ENCODE measurements at regions not wholly inside any gene's neighbourhood (a gene's known extent, or its start where the extent isn't known, plus 50 kb on each side); places are given as distances from the start of the nearest gene placed in this dataset.

DNA sequence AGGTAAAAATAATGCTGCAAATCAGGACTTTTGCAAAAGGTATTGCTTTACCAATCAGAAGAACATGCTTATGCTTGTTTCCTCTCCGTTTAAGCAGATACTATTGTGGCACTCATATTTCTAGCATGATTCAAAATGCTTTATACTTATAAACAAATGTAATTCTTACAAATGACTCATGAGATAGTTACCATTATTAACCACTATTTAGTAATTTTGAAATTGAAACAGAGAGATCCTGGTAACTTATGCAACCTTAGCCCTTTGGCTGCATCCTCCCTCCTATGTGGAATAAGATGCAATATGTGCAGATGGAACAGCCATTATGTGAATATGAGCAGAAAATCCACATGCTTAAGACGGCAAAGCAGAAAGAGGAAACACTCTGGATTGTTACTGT lies 164.7 kb downstream of the PCDH18 start (continued):
- no peak for TF ChIP-seq NKRF (conservative IDR thresholded peaks at IDR 0.05)

- in situ Hi-C loops (cut with MboI): no loop called here
- BruUV-seq (replicated peaks): no TSS peak
- Histone ChIP-seq H3K27me3 (replicated peaks in 1 of 2; ENCODE audit: control insufficient read depth in 2 of 2, insufficient read depth in 2 of 2, low read length in 1 of 2) (no peaks in the 10 kb centered on the region), H4K20me1 (ENCODE audit: control insufficient read depth, insufficient read depth) (no peaks in the 10 kb centered on the region), H3K9me3 (replicated peaks; ENCODE audit: control insufficient read depth, insufficient read depth, low read length) (no peaks in the 10 kb centered on the region), H2AFZ (ENCODE audit: control insufficient read depth, low read depth, low read length) (no peak overlapping the region), H3K27ac (ENCODE audit: control insufficient read depth, insufficient read depth) (no peak overlapping the region), H3K9ac (ENCODE audit: control insufficient read depth, insufficient read depth, low read length) (no peak overlapping the region), H3K36me3 (ENCODE audit: control insufficient read depth in 2 of 2, insufficient read depth in 2 of 2, low read length in 1 of 2) (no peaks in the 10 kb centered on the region), H3K4me3 (no peak overlapping the region), H3K4me1 (ENCODE audit: control insufficient read depth, insufficient read depth, low read length) (no peaks in the 10 kb centered on the region), H3K79me2 (ENCODE audit: control insufficient read depth, insufficient read depth, low read length) (no peaks in the 10 kb centered on the region), H3K4me2 (ENCODE audit: control insufficient read depth, insufficient read depth) (no peak overlapping the region)
- CTCF ChIA-PET: no interaction called here
- intact Hi-C loops (cut with micrococcal nuclease; ENCODE audit: unreplicated experiment): no loop called here
- SMC1A ChIA-PET (ENCODE audit: uncharacterized antibody, unreplicated experiment): interaction anchor here (0.6 kb wide), 1 partner anchor 288 kb away, joined by 3 read pairs; no protein-coding TSS in a partner anchor
- RAD21 ChIA-PET (ENCODE audit: unreplicated experiment): no interaction called here
- WGBS (ENCODE audit: insufficient coverage, insufficient replicate concordance, low lambda C conversion rate, missing lambda C conversion rate): 5% methylated on average over 4 of the region's 4 CpGs
- no peak for FAIRE-seq
- POLR2A ChIA-PET: no interaction called here
- no peak for ATAC-seq
- DNase-seq (ENCODE audit: low read depth, low spot score): no peak
- TF ChIP-seq JUNB (IDR thresholded peaks at IDR 0.05) (no peak), SIX5 (IDR thresholded peaks at IDR 0.05; ENCODE audit: low read depth, low read length, severe bottlenecking) (no peak), POLR2AphosphoS2 (IDR thresholded peaks at IDR 0.05; ENCODE audit: low read depth, low read length) (no peak), NFYB (IDR thresholded peaks at IDR 0.05; ENCODE audit: insufficient read depth, low read depth, low read length) (no peak), SREBF1 (IDR thresholded peaks at IDR 0.05; ENCODE audit: low read length) (no peak), DPF2 (IDR thresholded peaks at IDR 0.05) (no peak), BMI1 (IDR thresholded peaks at IDR 0.05; ENCODE audit: borderline replicate concordance) (no peak), KDM1A (IDR thresholded peaks at IDR 0.05; ENCODE audit: borderline replicate concordance) (no peak), TCF12 (IDR thresholded peaks at IDR 0.05; ENCODE audit: low read depth, low read length) (no peak), MEF2B (IDR thresholded peaks at IDR 0.05; ENCODE audit: partially characterized antibody, poor library complexity, severe bottlenecking) (no peak), CHD4 (IDR thresholded peaks at IDR 0.05) (no peak), YBX1 (IDR thresholded peaks at IDR 0.05) (no peak), BCL11A (IDR thresholded peaks at IDR 0.05; ENCODE audit: low read depth, low read length) (no peak), SIN3A (IDR thresholded peaks at IDR 0.05; ENCODE audit: low read depth, low read length) (no peak), SREBF2 (IDR thresholded peaks at IDR 0.05; ENCODE audit: low read length) (no peak), TCF3 (IDR thresholded peaks at IDR 0.05; ENCODE audit: borderline replicate concordance, insufficient read depth, low read depth, low read length) (no peak)
- TF ChIP-seq, protein P1, sequence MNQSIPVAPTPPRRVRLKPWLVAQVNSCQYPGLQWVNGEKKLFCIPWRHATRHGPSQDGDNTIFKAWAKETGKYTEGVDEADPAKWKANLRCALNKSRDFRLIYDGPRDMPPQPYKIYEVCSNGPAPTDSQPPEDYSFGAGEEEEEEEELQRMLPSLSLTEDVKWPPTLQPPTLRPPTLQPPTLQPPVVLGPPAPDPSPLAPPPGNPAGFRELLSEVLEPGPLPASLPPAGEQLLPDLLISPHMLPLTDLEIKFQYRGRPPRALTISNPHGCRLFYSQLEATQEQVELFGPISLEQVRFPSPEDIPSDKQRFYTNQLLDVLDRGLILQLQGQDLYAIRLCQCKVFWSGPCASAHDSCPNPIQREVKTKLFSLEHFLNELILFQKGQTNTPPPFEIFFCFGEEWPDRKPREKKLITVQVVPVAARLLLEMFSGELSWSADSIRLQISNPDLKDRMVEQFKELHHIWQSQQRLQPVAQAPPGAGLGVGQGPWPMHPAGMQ (IDR thresholded peaks at IDR 0.05; ENCODE audit: borderline replicate concordance): no peak
- TF ChIP-seq, protein P2, sequence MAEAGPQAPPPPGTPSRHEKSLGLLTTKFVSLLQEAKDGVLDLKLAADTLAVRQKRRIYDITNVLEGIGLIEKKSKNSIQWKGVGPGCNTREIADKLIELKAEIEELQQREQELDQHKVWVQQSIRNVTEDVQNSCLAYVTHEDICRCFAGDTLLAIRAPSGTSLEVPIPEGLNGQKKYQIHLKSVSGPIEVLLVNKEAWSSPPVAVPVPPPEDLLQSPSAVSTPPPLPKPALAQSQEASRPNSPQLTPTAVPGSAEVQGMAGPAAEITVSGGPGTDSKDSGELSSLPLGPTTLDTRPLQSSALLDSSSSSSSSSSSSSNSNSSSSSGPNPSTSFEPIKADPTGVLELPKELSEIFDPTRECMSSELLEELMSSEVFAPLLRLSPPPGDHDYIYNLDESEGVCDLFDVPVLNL (IDR thresholded peaks at IDR 0.05; ENCODE audit: low read depth, low read length): no peak
- TF ChIP-seq, protein P3, sequence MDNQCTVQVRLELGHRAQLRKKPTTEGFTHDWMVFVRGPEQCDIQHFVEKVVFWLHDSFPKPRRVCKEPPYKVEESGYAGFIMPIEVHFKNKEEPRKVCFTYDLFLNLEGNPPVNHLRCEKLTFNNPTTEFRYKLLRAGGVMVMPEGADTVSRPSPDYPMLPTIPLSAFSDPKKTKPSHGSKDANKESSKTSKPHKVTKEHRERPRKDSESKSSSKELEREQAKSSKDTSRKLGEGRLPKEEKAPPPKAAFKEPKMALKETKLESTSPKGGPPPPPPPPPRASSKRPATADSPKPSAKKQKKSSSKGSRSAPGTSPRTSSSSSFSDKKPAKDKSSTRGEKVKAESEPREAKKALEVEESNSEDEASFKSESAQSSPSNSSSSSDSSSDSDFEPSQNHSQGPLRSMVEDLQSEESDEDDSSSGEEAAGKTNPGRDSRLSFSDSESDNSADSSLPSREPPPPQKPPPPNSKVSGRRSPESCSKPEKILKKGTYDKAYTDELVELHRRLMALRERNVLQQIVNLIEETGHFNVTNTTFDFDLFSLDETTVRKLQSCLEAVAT (IDR thresholded peaks at IDR 0.05): no peak
These were observed 168.8 kb downstream of the PCDH18 start for GRCh38 chr4:137363496-137363895.
